ENCODE measurements at regions not wholly inside any gene's neighbourhood (a gene's known extent, or its start where the extent isn't known, plus 50 kb on each side); places are given as distances from the start of the nearest gene placed in this dataset.

DNA sequence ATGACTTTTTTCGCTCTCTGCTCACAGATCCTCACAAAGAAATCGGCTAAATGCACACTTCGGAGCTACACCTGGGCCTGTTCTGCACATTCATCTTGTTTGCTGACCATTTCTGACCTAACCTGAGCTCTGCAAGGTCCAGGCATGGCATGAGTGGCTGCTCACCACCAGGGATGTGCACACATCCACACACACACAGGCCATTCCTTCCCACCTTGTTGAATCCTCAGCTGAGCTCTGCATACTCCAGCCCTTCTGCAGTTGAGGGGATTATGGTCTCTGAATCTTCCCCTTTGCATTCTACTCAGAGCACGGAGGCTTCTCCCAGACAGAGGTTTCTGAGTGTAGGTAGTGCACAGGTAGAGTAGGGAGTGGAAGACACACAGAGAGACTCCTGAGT, 411.9 kb upstream of the B3GAT1 start:
- TF ChIP-seq, protein P1, sequence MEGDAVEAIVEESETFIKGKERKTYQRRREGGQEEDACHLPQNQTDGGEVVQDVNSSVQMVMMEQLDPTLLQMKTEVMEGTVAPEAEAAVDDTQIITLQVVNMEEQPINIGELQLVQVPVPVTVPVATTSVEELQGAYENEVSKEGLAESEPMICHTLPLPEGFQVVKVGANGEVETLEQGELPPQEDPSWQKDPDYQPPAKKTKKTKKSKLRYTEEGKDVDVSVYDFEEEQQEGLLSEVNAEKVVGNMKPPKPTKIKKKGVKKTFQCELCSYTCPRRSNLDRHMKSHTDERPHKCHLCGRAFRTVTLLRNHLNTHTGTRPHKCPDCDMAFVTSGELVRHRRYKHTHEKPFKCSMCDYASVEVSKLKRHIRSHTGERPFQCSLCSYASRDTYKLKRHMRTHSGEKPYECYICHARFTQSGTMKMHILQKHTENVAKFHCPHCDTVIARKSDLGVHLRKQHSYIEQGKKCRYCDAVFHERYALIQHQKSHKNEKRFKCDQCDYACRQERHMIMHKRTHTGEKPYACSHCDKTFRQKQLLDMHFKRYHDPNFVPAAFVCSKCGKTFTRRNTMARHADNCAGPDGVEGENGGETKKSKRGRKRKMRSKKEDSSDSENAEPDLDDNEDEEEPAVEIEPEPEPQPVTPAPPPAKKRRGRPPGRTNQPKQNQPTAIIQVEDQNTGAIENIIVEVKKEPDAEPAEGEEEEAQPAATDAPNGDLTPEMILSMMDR (IDR thresholded peaks at IDR 0.05) = no peak
- no peak for TF ChIP-seq POLR2A (IDR thresholded peaks at IDR 0.05)

Data from body of pancreas (tissue), 4 donors.